C4-2B (cell line): ENCODE measurements at regions not wholly inside any gene's neighbourhood (a gene's known extent, or its start where the extent isn't known, plus 50 kb on each side); places are given as distances from the start of the nearest gene placed in this dataset.

Source experiments
- ZFX ChIP-seq: fragments of 450-650 bp; IDR thresholded peaks from 2 replicates; pipeline ENCODE4 v1.6.1; 2017
- TF ChIP-seq, protein P1 (sequence below): fragments of 450-650 bp; conservative IDR thresholded peaks from 2 replicates; pipeline ENCODE4 v1.5.1; 2017; ENCODE audit warnings: mild to moderate bottlenecking

DNA sequence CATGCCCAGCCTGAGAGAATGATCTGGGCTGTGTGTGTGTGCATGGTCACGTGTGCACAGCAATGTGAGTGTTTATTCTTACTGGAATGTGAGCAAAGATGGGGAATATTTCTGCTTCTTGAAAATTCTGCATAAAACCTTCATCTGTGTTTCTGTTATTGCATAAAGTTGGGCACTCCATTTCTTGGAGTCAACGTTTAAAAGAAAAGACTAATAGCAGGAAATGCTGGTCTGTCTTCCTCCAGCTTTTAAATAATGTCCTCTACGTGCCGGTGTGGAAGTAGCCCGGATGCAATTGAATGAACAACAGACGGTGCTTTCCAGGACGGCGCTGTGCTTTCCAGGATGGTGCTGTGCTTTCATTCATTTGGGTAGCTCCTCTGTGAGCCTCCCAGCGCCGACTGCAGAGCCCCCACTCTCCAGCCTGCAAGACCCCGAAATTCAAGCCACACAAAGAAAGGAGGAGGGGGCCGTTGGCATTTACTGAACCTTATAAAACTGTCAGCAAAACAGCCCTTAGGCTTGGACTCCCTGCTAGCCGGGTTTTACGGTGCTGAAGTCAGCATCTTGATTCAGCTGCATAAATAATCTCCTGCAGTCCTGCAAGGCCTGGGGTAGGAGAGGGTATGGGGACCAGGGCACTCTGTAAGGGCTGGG lies 158.2 kb upstream of the PRKCQ start:
- TF ChIP-seq, protein P1, sequence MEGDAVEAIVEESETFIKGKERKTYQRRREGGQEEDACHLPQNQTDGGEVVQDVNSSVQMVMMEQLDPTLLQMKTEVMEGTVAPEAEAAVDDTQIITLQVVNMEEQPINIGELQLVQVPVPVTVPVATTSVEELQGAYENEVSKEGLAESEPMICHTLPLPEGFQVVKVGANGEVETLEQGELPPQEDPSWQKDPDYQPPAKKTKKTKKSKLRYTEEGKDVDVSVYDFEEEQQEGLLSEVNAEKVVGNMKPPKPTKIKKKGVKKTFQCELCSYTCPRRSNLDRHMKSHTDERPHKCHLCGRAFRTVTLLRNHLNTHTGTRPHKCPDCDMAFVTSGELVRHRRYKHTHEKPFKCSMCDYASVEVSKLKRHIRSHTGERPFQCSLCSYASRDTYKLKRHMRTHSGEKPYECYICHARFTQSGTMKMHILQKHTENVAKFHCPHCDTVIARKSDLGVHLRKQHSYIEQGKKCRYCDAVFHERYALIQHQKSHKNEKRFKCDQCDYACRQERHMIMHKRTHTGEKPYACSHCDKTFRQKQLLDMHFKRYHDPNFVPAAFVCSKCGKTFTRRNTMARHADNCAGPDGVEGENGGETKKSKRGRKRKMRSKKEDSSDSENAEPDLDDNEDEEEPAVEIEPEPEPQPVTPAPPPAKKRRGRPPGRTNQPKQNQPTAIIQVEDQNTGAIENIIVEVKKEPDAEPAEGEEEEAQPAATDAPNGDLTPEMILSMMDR, result no peak
- TF ChIP-seq ZFX, result no peak
